ENCODE measurements at regions not wholly inside any gene's neighbourhood (a gene's known extent, or its start where the extent isn't known, plus 50 kb on each side); places are given as distances from the start of the nearest gene placed in this dataset.

GRCh38 chr18:8536922-8537321 is 72.3 kb upstream of the RAB12 start:
- Mint-ChIP-seq H3K9me3 (peaks cover 8% of the 10 kb centered on the region), H3K27ac (no peak overlapping the region), H3K27me3 (no peaks in the 10 kb centered on the region), H3K4me1 (no peaks in the 10 kb centered on the region), H3K4me3 (no peak overlapping the region), H3K36me3 (no peaks in the 10 kb centered on the region)
- ATAC-seq (ENCODE audit: low read depth) (no peak), DNase-seq (ENCODE audit: low spot score in 2 of 2) (no peak)

DNA sequence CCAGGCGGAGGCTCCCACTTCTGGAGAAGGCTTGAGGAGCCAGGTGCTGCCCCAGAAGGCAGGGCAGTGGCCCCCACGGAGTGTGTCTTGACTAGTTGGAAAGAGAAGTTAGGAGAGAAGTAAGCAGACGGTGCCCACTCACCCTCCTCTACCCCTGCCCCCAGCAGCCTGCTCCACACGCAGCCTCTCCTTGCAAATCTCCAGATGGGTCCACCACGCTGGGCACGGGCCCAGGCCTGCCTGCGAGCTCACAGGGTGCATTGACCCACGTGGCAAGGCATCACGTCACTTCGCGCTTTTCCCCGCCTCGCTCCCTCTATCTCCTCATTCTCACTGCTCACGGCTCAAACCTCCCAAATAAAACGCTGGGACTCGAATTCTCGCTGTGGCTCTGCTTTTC is 71.8 kb upstream of the RAB12 start:
- DNase-seq (ENCODE audit: low spot score in 2 of 2), result no peak
- Mint-ChIP-seq H3K4me1 (no peaks in the 10 kb centered on the region), H3K27me3 (peaks cover 2% of the 10 kb centered on the region), H3K36me3 (no peaks in the 10 kb centered on the region), H3K4me3 (no peak overlapping the region), H3K27ac (no peak overlapping the region), H3K9me3 (peaks cover 4% of the 10 kb centered on the region)
- ATAC-seq (ENCODE audit: low read depth), result no peak

- Mint-ChIP-seq H3K4me3 (no peak overlapping the region), H3K36me3 (no peaks in the 10 kb centered on the region), H3K9me3 (peaks cover 3% of the 10 kb centered on the region), H3K4me1 (no peaks in the 10 kb centered on the region), H3K27me3 (peaks cover 9% of the 10 kb centered on the region), H3K27ac (no peak overlapping the region)
- ATAC-seq (ENCODE audit: low read depth) (peak; percentile 73), DNase-seq (ENCODE audit: low spot score in 2 of 2) (no peak)
Observed at GRCh38 chr18:8538935-8539334, 70.3 kb upstream of the RAB12 start.

GRCh38 chr18:8546677-8547076 is 62.6 kb upstream of the RAB12 start:
- Mint-ChIP-seq H3K27me3 (peaks cover 20% of the 10 kb centered on the region), H3K27ac (no peak overlapping the region), H3K4me1 (no peaks in the 10 kb centered on the region), H3K36me3 (no peaks in the 10 kb centered on the region), H3K9me3 (no peaks in the 10 kb centered on the region), H3K4me3 (no peak overlapping the region)
- DNase-seq (ENCODE audit: low spot score in 2 of 2) (no peak), ATAC-seq (ENCODE audit: low read depth) (no peak)

- H3K9me3 Mint-ChIP-seq, result no peaks in the 10 kb centered on the region
- no peak for ATAC-seq (ENCODE audit: low read depth)
- peaks cover 13% of the 10 kb centered on the region for H3K27me3 Mint-ChIP-seq
- H3K4me3 Mint-ChIP-seq, result no peak overlapping the region
- H3K4me1 Mint-ChIP-seq, result no peaks in the 10 kb centered on the region
- H3K27ac Mint-ChIP-seq, result no peak overlapping the region
- DNase-seq (ENCODE audit: low spot score in 2 of 2), result no peak
- H3K36me3 Mint-ChIP-seq, result no peaks in the 10 kb centered on the region
Observed at GRCh38 chr18:8548186-8548585, 61.1 kb upstream of the RAB12 start.

DNA sequence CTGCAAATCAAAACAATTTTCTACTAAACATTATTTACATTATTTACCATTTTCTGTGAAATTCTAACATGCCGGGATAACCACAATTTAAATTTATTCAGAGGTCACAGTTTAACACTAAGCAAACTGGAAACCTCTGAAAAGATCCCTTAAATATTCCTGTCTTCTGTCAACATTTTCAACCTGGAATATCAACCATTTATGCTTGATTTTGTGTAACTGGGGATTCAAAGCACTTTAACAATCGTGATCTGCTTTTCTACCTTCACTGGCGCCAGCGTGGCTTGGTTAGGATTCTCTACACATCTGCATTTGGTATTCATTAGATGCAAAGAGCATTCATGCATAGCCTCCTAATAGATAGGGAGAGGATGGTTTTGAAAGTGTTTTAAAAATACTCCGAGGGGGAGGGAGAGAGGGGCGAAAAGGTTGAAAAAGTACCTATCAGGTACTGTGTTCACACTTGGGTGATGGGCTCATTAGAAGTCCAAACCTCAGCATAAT is 59.9 kb upstream of the RAB12 start:
- Mint-ChIP-seq H3K9me3 (no peaks in the 10 kb centered on the region), H3K36me3 (no peaks in the 10 kb centered on the region), H3K4me3 (no peak overlapping the region), H3K27me3 (peaks cover 8% of the 10 kb centered on the region), H3K27ac (no peak overlapping the region), H3K4me1 (no peaks in the 10 kb centered on the region)
- no peak for DNase-seq (ENCODE audit: low spot score in 2 of 2)
- ATAC-seq (ENCODE audit: low read depth), result no peak

DNA sequence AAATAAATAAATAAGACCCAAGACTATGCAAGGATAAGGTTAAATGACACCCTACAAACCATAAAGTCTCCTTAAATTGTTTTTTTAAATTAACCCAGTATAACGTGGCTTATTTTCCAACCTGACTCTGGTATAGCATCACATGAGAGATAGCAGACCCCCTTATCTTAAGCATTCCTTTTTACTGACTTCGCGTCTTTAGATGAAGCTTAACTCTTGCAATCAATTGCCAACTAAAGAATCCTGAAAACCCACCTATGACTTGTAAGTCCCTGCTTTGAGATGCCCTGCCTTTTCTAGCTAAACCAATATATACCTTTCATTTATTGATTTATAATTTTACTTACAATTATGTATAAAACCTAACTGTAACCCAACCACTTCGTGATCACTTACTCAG is 57.1 kb upstream of the RAB12 start:
- no peak overlapping the region for H3K27ac Mint-ChIP-seq
- H3K36me3 Mint-ChIP-seq, result no peaks in the 10 kb centered on the region
- no peaks in the 10 kb centered on the region for H3K9me3 Mint-ChIP-seq
- peaks cover 9% of the 10 kb centered on the region for H3K27me3 Mint-ChIP-seq
- no peaks in the 10 kb centered on the region for H3K4me1 Mint-ChIP-seq
- ATAC-seq (ENCODE audit: low read depth), result no peak
- H3K4me3 Mint-ChIP-seq, result no peak overlapping the region
- DNase-seq (ENCODE audit: low spot score in 2 of 2), result no peak

DNA sequence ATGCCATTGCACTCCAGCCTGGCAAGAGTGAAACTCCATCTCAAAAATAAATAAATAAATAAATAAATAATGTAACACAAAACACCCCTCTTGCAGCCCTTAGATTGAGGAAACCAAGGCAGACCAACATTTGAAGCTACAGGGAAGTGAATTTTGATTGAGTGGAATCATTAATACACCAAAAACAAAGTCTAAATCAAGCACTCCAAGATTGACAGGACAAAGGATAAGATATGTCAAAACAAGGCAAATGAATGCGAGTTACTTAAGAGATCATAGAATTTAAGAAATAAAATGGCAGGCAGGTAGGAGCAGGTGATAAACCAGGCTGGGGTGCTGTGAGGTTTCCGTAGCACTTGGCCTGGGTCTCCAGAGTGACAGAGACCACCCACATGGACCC is 54.9 kb upstream of the RAB12 start:
- H3K4me3 Mint-ChIP-seq, result no peak overlapping the region
- ATAC-seq (ENCODE audit: low read depth), result no peak
- H3K27me3 Mint-ChIP-seq, result peaks cover 5% of the 10 kb centered on the region
- DNase-seq (ENCODE audit: low spot score in 2 of 2), result no peak
- H3K27ac Mint-ChIP-seq, result no peak overlapping the region
- H3K36me3 Mint-ChIP-seq, result no peaks in the 10 kb centered on the region
- H3K9me3 Mint-ChIP-seq, result no peaks in the 10 kb centered on the region
- no peaks in the 10 kb centered on the region for H3K4me1 Mint-ChIP-seq

- Mint-ChIP-seq H3K27me3 (peaks cover 5% of the 10 kb centered on the region), H3K4me3 (no peak overlapping the region), H3K36me3 (no peaks in the 10 kb centered on the region), H3K27ac (no peak overlapping the region), H3K4me1 (no peaks in the 10 kb centered on the region), H3K9me3 (no peaks in the 10 kb centered on the region)
- DNase-seq (ENCODE audit: low spot score in 2 of 2), result no peak
- ATAC-seq (ENCODE audit: low read depth), result no peak
Observed at GRCh38 chr18:8556424-8556823, 52.8 kb upstream of the RAB12 start.

Measured in memory B cell (primary cell).